Activated T-helper 17 cell treated with anti-CD3 and anti-CD28 coated beads, Interleukin-2, amount 50 U/mL, for 72 hours (primary cell): ENCODE measurements at regions not wholly inside any gene's neighbourhood (a gene's known extent, or its start where the extent isn't known, plus 50 kb on each side); places are given as distances from the start of the nearest gene placed in this dataset.

ENCODE experiments used
- ATAC-seq: fragments of 150-1000 bp; cut with Tn5 transposase; replicated peaks from 2 replicates; pipeline ENCODE4 v1.10.0; 2021; ENCODE audit warnings: mild to moderate bottlenecking, moderate library complexity
- H3K27ac Mint-ChIP-seq: one replicate; pipeline ENCODE4 v1.8.0; 2022; ENCODE audit warnings: mixed read lengths
- H3K27me3 Mint-ChIP-seq: one replicate; pipeline ENCODE4 v1.8.0; 2022; ENCODE audit warnings: mixed read lengths
- H3K36me3 Mint-ChIP-seq: one replicate; pipeline ENCODE4 v1.8.0; 2022; ENCODE audit warnings: low read depth, mild to moderate bottlenecking, mixed read lengths
- H3K4me1 Mint-ChIP-seq: one replicate; pipeline ENCODE4 v1.8.0; 2022; ENCODE audit warnings: mixed read lengths
- H3K4me3 Mint-ChIP-seq: one replicate; pipeline ENCODE4 v1.8.0; 2022; ENCODE audit warnings: mild to moderate bottlenecking, mixed read lengths
- H3K9me3 Mint-ChIP-seq: one replicate; pipeline ENCODE4 v1.8.0; 2022; ENCODE audit warnings: mixed read lengths

- Mint-ChIP-seq H3K27me3 (peaks cover 7% of the 10 kb centered on the region), H3K4me3 (no peak overlapping the region), H3K36me3 (no peaks in the 10 kb centered on the region), H3K4me1 (no peaks in the 10 kb centered on the region), H3K27ac (no peak overlapping the region), H3K9me3 (no peaks in the 10 kb centered on the region)
- no peak for ATAC-seq
Observed at GRCh38 chr12:69131077-69131476, 108.3 kb upstream of the CPSF6 start.

- Mint-ChIP-seq H3K4me3 (no peak overlapping the region), H3K9me3 (peaks cover 4% of the 10 kb centered on the region), H3K27me3 (peaks cover 22% of the 10 kb centered on the region), H3K36me3 (no peaks in the 10 kb centered on the region), H3K27ac (no peak overlapping the region), H3K4me1 (no peaks in the 10 kb centered on the region)
- ATAC-seq, result no peak
Observed at GRCh38 chr12:69136931-69137613, 102.3 kb upstream of the CPSF6 start.

- Mint-ChIP-seq H3K27me3 (peaks cover 15% of the 10 kb centered on the region), H3K4me1 (no peaks in the 10 kb centered on the region), H3K36me3 (no peaks in the 10 kb centered on the region), H3K4me3 (no peak overlapping the region), H3K9me3 (peaks cover 4% of the 10 kb centered on the region), H3K27ac (no peak overlapping the region)
- ATAC-seq, result no peak
Observed at GRCh38 chr12:69141074-69141473, 98.3 kb upstream of the CPSF6 start.

GRCh38 chr12:69149270-69149669, 90.1 kb upstream of the CPSF6 start:
- Mint-ChIP-seq H3K36me3 (no peaks in the 10 kb centered on the region), H3K4me3 (no peak overlapping the region), H3K27me3 (no peaks in the 10 kb centered on the region), H3K27ac (no peak overlapping the region), H3K4me1 (peaks cover under 1% of the 10 kb centered on the region), H3K9me3 (no peaks in the 10 kb centered on the region)
- ATAC-seq, result no peak

GRCh38 chr12:69150083-69150795, 89.1 kb upstream of the CPSF6 start:
- Mint-ChIP-seq H3K27ac (no peak overlapping the region), H3K27me3 (no peaks in the 10 kb centered on the region), H3K9me3 (no peaks in the 10 kb centered on the region), H3K4me3 (no peak overlapping the region), H3K36me3 (no peaks in the 10 kb centered on the region), H3K4me1 (peaks cover 9% of the 10 kb centered on the region)
- no peak for ATAC-seq

GRCh38 chr12:69150796-69151127, 88.6 kb upstream of the CPSF6 start:
- Mint-ChIP-seq H3K27ac (no peak overlapping the region), H3K27me3 (no peaks in the 10 kb centered on the region), H3K9me3 (no peaks in the 10 kb centered on the region), H3K4me1 (peaks cover 9% of the 10 kb centered on the region), H3K4me3 (no peak overlapping the region), H3K36me3 (no peaks in the 10 kb centered on the region)
- no peak for ATAC-seq

- ATAC-seq, result no peak
- H3K4me3 Mint-ChIP-seq, result no peak overlapping the region
Observed at GRCh38 chr12:69151254-69151764, 88.1 kb upstream of the CPSF6 start.

GRCh38 chr12:69154585-69155363, 84.6 kb upstream of the CPSF6 start:
- Mint-ChIP-seq H3K9me3 (no peaks in the 10 kb centered on the region), H3K27me3 (no peaks in the 10 kb centered on the region), H3K4me3 (peak overlapping the region; percentile 46), H3K27ac (peak overlapping the region; percentile 84), H3K4me1 (peaks cover 9% of the 10 kb centered on the region), H3K36me3 (no peaks in the 10 kb centered on the region)
- ATAC-seq, result peak; percentile 57

More at GRCh38 chr12:69151254-69151764, 88.1 kb upstream of the CPSF6 start:
- H3K9me3 Mint-ChIP-seq, result no peaks in the 10 kb centered on the region
- peaks cover 9% of the 10 kb centered on the region for H3K4me1 Mint-ChIP-seq
- no peaks in the 10 kb centered on the region for H3K36me3 Mint-ChIP-seq
- H3K27ac Mint-ChIP-seq, result no peak overlapping the region
- no peaks in the 10 kb centered on the region for H3K27me3 Mint-ChIP-seq

- Mint-ChIP-seq H3K4me3 (peak overlapping the region; percentile 64), H3K9me3 (no peaks in the 10 kb centered on the region), H3K27ac (peak overlapping the region; percentile 64), H3K4me1 (peaks cover 27% of the 10 kb centered on the region), H3K27me3 (no peaks in the 10 kb centered on the region), H3K36me3 (peaks cover 5% of the 10 kb centered on the region)
- peak; percentile 77 for ATAC-seq
Observed at GRCh38 chr12:69157023-69157655, 82.2 kb upstream of the CPSF6 start.

- Mint-ChIP-seq H3K27ac (peak overlapping the region; percentile 94), H3K36me3 (peaks cover 5% of the 10 kb centered on the region), H3K4me3 (peak overlapping the region; percentile 15), H3K9me3 (no peaks in the 10 kb centered on the region), H3K4me1 (peaks cover 18% of the 10 kb centered on the region), H3K27me3 (no peaks in the 10 kb centered on the region)
- ATAC-seq, result peak; percentile 93
Observed at GRCh38 chr12:69161829-69162228, 77.5 kb upstream of the CPSF6 start.

GRCh38 chr12:69163681-69164362, 75.5 kb upstream of the CPSF6 start:
- ATAC-seq, result no peak
- no peaks in the 10 kb centered on the region for H3K27me3 Mint-ChIP-seq
- peaks cover 18% of the 10 kb centered on the region for H3K4me1 Mint-ChIP-seq
- H3K9me3 Mint-ChIP-seq, result no peaks in the 10 kb centered on the region
- no peak overlapping the region for H3K27ac Mint-ChIP-seq
- H3K4me3 Mint-ChIP-seq, result no peak overlapping the region
- H3K36me3 Mint-ChIP-seq, result peaks cover 5% of the 10 kb centered on the region

GRCh38 chr12:69167648-69168165, 71.7 kb upstream of the CPSF6 start:
- Mint-ChIP-seq H3K27me3 (no peaks in the 10 kb centered on the region), H3K9me3 (no peaks in the 10 kb centered on the region), H3K36me3 (no peaks in the 10 kb centered on the region), H3K4me3 (no peak overlapping the region), H3K27ac (no peak overlapping the region), H3K4me1 (no peaks in the 10 kb centered on the region)
- ATAC-seq, result no peak

GRCh38 chr12:69168363-69168762, 71.0 kb upstream of the CPSF6 start:
- H3K4me3 Mint-ChIP-seq, result no peak overlapping the region
- H3K4me1 Mint-ChIP-seq, result no peaks in the 10 kb centered on the region
- ATAC-seq, result no peak
- no peaks in the 10 kb centered on the region for H3K36me3 Mint-ChIP-seq
- H3K27me3 Mint-ChIP-seq, result no peaks in the 10 kb centered on the region
- H3K9me3 Mint-ChIP-seq, result no peaks in the 10 kb centered on the region
- H3K27ac Mint-ChIP-seq, result no peak overlapping the region

GRCh38 chr12:69168828-69169227, 70.5 kb upstream of the CPSF6 start:
- no peaks in the 10 kb centered on the region for H3K4me1 Mint-ChIP-seq
- no peaks in the 10 kb centered on the region for H3K27me3 Mint-ChIP-seq
- ATAC-seq, result no peak
- H3K4me3 Mint-ChIP-seq, result no peak overlapping the region
- no peaks in the 10 kb centered on the region for H3K9me3 Mint-ChIP-seq
- no peak overlapping the region for H3K27ac Mint-ChIP-seq
- H3K36me3 Mint-ChIP-seq, result no peaks in the 10 kb centered on the region
